T-helper 1 cell treated with Interleukin-12 subunit alpha and Interleukin-12 subunit beta and Interleukin-4 antibody, amounts not matched to agents 30 μg/mL and 1 μg/mL, for 36 hours (primary cell): ENCODE measurements at regions not wholly inside any gene's neighbourhood (a gene's known extent, or its start where the extent isn't known, plus 50 kb on each side); places are given as distances from the start of the nearest gene placed in this dataset.
"Not testable (repeated sequence)": the region's sequence is repeated elsewhere in the genome, so short reads cannot be mapped to it uniquely, and the experiment has no call there.

Experiments used
- H3K27ac Mint-ChIP-seq: one replicate; pipeline ENCODE4 v1.8.0; 2021; ENCODE audit warnings: mild to moderate bottlenecking, mixed read lengths
- H3K27me3 Mint-ChIP-seq: one replicate; pipeline ENCODE4 v1.8.0; 2021; ENCODE audit warnings: low read depth, mixed read lengths
- H3K36me3 Mint-ChIP-seq: one replicate; pipeline ENCODE4 v1.8.0; 2021; ENCODE audit warnings: low read depth, mixed read lengths
- H3K4me1 Mint-ChIP-seq: one replicate; pipeline ENCODE4 v1.8.0; 2021; ENCODE audit warnings: low read depth, mixed read lengths
- H3K4me3 Mint-ChIP-seq: one replicate; pipeline ENCODE4 v1.8.0; 2021; ENCODE audit warnings: mild to moderate bottlenecking, moderate library complexity, mixed read lengths
- H3K9me3 Mint-ChIP-seq: one replicate; pipeline ENCODE4 v1.8.0; 2021; ENCODE audit warnings: mixed read lengths

DNA sequence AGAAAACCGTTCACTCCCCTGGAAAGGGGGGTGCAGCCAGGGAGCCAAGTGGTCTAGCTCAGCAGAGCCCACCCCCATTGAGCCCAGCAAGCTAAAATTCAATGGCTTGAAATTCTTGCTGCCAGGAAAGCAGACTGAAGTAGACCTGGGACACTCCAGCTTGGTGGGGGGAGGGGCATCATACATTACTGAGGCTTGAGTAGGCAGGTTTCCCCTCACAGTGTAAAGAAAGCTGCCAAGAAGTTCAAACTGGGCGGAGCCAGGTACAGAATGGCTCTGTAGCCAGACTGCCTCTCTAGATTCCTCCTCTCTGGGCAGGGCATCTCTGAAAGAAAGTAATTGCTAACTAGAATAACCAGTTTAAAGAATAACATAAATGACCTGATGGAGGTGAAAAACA is 372.3 kb upstream of the F9 start:
- H3K9me3 Mint-ChIP-seq, result no peaks in the 10 kb centered on the region
- no peaks in the 10 kb centered on the region for H3K27me3 Mint-ChIP-seq
- H3K27ac Mint-ChIP-seq, result no peak overlapping the region
- H3K4me1 Mint-ChIP-seq, result no peaks in the 10 kb centered on the region
- no peak overlapping the region for H3K4me3 Mint-ChIP-seq
- H3K36me3 Mint-ChIP-seq, result no peaks in the 10 kb centered on the region

- Mint-ChIP-seq H3K36me3 (no peaks in the 10 kb centered on the region), H3K27ac (no peak overlapping the region), H3K9me3 (no peaks in the 10 kb centered on the region), H3K4me3 (no peak overlapping the region), H3K4me1 (no peaks in the 10 kb centered on the region), H3K27me3 (no peaks in the 10 kb centered on the region)
Measured at GRCh38 chrX:139156356-139156755, 374.2 kb upstream of the F9 start.

DNA sequence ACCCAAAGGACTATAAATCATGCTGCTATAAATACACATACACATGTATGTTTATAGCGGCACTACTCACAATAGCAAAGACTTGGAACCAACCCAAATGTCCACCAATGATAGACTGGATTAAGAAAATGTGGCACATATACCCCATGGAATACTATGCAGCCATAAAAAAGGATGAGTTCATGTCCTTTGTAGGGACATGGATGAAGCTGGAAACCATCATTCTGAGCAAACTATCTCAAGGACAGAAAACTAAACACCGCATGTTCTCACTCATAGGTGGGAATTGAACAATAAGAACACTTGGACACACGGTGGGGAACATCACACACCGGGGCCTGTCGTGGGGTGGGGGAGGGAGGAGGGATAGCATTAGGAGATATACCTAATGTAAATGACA is 383.9 kb upstream of the F9 start:
- not testable (repeated sequence) for H3K9me3 Mint-ChIP-seq, H3K4me1 Mint-ChIP-seq, H3K4me3 Mint-ChIP-seq, H3K27ac Mint-ChIP-seq, H3K36me3 Mint-ChIP-seq, H3K27me3 Mint-ChIP-seq

DNA sequence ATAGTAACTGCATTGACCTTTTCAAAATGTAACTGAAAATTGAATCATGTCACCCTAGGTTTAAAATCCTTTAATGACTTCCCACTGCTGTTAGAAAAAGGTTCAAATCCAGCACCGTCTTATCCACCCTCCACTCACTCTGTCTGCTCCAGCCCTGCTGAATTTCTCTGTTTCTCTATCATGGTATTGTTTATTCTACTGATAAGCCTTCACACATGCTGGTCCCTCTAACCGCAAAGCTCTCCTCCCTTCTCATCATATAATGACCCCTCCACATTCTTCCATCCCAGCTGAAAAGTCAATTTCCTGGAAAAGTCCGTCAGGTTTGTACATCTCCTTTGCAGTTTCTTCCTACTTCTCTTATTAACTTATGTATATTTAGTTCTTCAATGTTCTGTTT is 389.2 kb upstream of the F9 start:
- no peaks in the 10 kb centered on the region for H3K4me1 Mint-ChIP-seq
- H3K27me3 Mint-ChIP-seq, result no peaks in the 10 kb centered on the region
- no peaks in the 10 kb centered on the region for H3K36me3 Mint-ChIP-seq
- no peak overlapping the region for H3K4me3 Mint-ChIP-seq
- H3K9me3 Mint-ChIP-seq, result no peaks in the 10 kb centered on the region
- no peak overlapping the region for H3K27ac Mint-ChIP-seq

DNA sequence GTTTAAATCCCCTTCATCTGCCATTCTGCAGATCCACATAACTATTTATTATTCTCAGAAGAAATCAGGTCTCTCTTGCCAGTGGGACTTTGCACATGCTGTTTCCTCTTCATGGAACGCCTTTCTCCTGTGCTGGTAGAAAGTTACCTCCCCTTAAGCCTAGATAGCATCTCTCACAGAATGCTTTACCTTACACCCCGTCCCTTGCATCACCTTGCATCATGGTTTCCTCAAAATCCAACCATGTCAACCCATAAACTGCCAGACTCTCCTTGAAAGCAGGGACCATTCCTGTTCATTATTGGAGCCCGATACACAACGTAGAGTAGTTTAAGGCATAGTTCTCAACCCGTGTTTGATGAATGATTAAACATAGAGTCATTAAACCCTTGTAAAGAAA is 396.2 kb upstream of the F9 start:
- H3K4me1 Mint-ChIP-seq, result no peaks in the 10 kb centered on the region
- H3K36me3 Mint-ChIP-seq, result no peaks in the 10 kb centered on the region
- no peaks in the 10 kb centered on the region for H3K9me3 Mint-ChIP-seq
- H3K27me3 Mint-ChIP-seq, result no peaks in the 10 kb centered on the region
- H3K4me3 Mint-ChIP-seq, result no peak overlapping the region
- no peak overlapping the region for H3K27ac Mint-ChIP-seq

DNA sequence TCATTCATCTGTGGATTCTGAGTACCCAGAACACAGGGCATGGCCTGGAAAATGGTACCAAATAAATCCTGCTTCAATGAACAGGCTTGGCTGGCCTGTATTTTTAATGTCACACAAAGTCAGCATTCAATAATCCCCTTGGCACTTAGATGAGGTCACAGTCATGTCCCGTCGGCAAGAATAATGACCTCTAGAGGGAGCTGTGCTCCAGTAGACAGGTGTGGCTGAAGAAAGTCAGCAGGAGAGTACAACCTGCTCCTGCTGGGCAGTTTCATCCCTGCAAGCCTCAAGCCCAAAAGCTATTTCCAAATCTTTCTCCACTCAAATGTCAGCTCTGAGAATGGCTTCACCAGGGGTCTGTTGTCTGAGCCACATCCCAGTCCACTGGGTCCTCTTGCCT is 404.0 kb upstream of the F9 start:
- Mint-ChIP-seq H3K9me3 (no peaks in the 10 kb centered on the region), H3K4me1 (no peaks in the 10 kb centered on the region), H3K27ac (no peak overlapping the region), H3K27me3 (no peaks in the 10 kb centered on the region), H3K36me3 (no peaks in the 10 kb centered on the region), H3K4me3 (no peak overlapping the region)

DNA sequence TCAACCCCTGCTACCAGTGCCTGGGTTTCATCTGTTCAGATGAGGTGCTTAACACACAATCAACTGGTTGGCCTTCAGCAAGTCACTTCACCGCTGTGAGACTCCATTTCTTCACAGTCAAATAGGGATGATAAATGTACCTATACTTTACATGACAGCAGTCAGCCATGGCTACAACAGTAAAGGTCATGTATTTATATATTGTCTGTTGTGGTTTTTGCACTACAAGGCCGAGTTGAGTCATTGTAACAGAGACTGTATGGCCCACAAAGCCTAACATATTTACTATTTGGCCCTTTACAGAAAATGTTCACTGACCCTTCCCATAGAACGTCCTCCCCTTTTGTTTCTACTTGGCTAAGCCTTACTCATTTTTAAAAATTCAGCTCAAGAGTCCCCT is 404.6 kb upstream of the F9 start:
- Mint-ChIP-seq H3K27ac (no peak overlapping the region), H3K4me3 (no peak overlapping the region), H3K36me3 (no peaks in the 10 kb centered on the region), H3K9me3 (no peaks in the 10 kb centered on the region), H3K4me1 (no peaks in the 10 kb centered on the region), H3K27me3 (no peaks in the 10 kb centered on the region)

GRCh38 chrX:139121616-139122286 is 408.8 kb upstream of the F9 start:
- no peaks in the 10 kb centered on the region for H3K27me3 Mint-ChIP-seq
- H3K9me3 Mint-ChIP-seq, result no peaks in the 10 kb centered on the region
- no peak overlapping the region for H3K4me3 Mint-ChIP-seq
- no peak overlapping the region for H3K27ac Mint-ChIP-seq
- no peaks in the 10 kb centered on the region for H3K36me3 Mint-ChIP-seq
- H3K4me1 Mint-ChIP-seq, result no peaks in the 10 kb centered on the region

GRCh38 chrX:139120760-139121159 is 409.2 kb upstream of the FGF13 start:
- Mint-ChIP-seq H3K4me1 (no peaks in the 10 kb centered on the region), H3K27ac (no peak overlapping the region), H3K27me3 (no peaks in the 10 kb centered on the region), H3K9me3 (no peaks in the 10 kb centered on the region), H3K36me3 (no peaks in the 10 kb centered on the region), H3K4me3 (no peak overlapping the region)

GRCh38 chrX:139113708-139114107 is 402.2 kb upstream of the FGF13 start:
- no peaks in the 10 kb centered on the region for H3K4me1 Mint-ChIP-seq
- no peaks in the 10 kb centered on the region for H3K9me3 Mint-ChIP-seq
- H3K27ac Mint-ChIP-seq, result no peak overlapping the region
- H3K27me3 Mint-ChIP-seq, result no peaks in the 10 kb centered on the region
- no peaks in the 10 kb centered on the region for H3K36me3 Mint-ChIP-seq
- H3K4me3 Mint-ChIP-seq, result no peak overlapping the region

- H3K4me3 Mint-ChIP-seq, result no peak overlapping the region
- H3K36me3 Mint-ChIP-seq, result no peaks in the 10 kb centered on the region
- H3K27ac Mint-ChIP-seq, result no peak overlapping the region
- H3K9me3 Mint-ChIP-seq, result no peaks in the 10 kb centered on the region
- no peaks in the 10 kb centered on the region for H3K4me1 Mint-ChIP-seq
- no peaks in the 10 kb centered on the region for H3K27me3 Mint-ChIP-seq
Measured at GRCh38 chrX:139112432-139112831, 400.9 kb upstream of the FGF13 start.

- H3K36me3 Mint-ChIP-seq, result no peaks in the 10 kb centered on the region
- no peaks in the 10 kb centered on the region for H3K4me1 Mint-ChIP-seq
- no peak overlapping the region for H3K27ac Mint-ChIP-seq
- no peaks in the 10 kb centered on the region for H3K9me3 Mint-ChIP-seq
- no peaks in the 10 kb centered on the region for H3K27me3 Mint-ChIP-seq
- no peak overlapping the region for H3K4me3 Mint-ChIP-seq
Measured at GRCh38 chrX:139106069-139106468, 394.6 kb upstream of the FGF13 start.

GRCh38 chrX:139094671-139095592 is 383.4 kb upstream of the FGF13 start:
- Mint-ChIP-seq H3K27ac (no peak overlapping the region), H3K4me1 (no peaks in the 10 kb centered on the region), H3K4me3 (no peak overlapping the region), H3K9me3 (no peaks in the 10 kb centered on the region), H3K27me3 (no peaks in the 10 kb centered on the region), H3K36me3 (no peaks in the 10 kb centered on the region)

GRCh38 chrX:139093201-139093600 is 381.7 kb upstream of the FGF13 start:
- Mint-ChIP-seq H3K9me3 (no peaks in the 10 kb centered on the region), H3K36me3 (no peaks in the 10 kb centered on the region), H3K4me1 (no peaks in the 10 kb centered on the region), H3K27me3 (no peaks in the 10 kb centered on the region), H3K4me3 (no peak overlapping the region), H3K27ac (no peak overlapping the region)

DNA sequence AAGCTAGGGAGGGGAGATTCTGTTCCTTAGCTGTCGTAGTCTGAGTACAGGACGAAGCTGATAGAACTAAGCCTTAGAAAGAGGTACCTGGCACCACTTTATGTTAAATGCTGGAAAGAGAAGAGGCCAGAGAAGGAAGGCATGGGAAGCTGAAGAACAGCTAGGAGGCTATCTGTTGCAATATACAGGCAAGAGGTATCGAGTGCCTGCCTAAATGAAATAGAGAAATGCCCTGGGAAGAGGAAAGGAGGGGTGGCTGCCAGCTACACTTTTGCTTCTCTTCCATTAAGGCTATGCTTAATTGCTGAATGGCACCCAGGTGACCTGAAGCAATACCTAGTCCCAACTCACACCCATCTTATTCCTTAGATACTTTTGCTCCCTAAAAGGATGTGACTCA is 380.4 kb upstream of the FGF13 start:
- H3K27me3 Mint-ChIP-seq, result no peaks in the 10 kb centered on the region
- no peak overlapping the region for H3K27ac Mint-ChIP-seq
- no peaks in the 10 kb centered on the region for H3K9me3 Mint-ChIP-seq
- no peaks in the 10 kb centered on the region for H3K36me3 Mint-ChIP-seq
- H3K4me1 Mint-ChIP-seq, result no peaks in the 10 kb centered on the region
- no peak overlapping the region for H3K4me3 Mint-ChIP-seq
